SIG-M5 treated with dmso at 0.1 percent for 504 hours (cell line): ENCODE measurements at regions not wholly inside any gene's neighbourhood (a gene's known extent, or its start where the extent isn't known, plus 50 kb on each side); places are given as distances from the start of the nearest gene placed in this dataset.

Experiments used
- DNase-seq: peaks from one replicate; lab custom pipeline; 2025; ENCODE audit not compliant: unreplicated experiment; lab: John Stamatoyannopoulos, UW

DNA sequence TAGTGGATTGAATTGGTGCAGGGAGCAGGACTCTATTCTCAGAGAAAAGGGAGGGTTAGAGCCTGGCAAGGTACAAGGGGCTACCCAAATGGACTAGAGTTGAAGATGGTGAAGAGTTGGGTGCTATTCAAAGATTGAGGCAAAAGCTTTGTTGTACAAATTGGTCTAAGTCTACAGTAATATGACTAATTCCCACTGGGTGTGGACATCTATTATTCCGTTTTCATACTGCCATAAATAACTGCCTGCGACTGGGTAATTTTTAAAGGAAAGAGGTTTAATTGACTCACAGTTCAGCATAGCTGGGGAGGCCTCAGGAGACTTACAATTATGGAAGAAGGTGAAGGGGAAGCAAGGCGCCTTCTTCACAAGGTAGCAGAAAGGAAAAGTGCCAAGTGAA, 266.3 kb downstream of the TPBG start:
- no peak for DNase-seq

GRCh38 chr6:82641677-82642076, 278.1 kb downstream of the TPBG start:
- no peak for DNase-seq

- no peak for DNase-seq
Observed at GRCh38 chr6:82645536-82646230, 282.1 kb downstream of the TPBG start.

DNA sequence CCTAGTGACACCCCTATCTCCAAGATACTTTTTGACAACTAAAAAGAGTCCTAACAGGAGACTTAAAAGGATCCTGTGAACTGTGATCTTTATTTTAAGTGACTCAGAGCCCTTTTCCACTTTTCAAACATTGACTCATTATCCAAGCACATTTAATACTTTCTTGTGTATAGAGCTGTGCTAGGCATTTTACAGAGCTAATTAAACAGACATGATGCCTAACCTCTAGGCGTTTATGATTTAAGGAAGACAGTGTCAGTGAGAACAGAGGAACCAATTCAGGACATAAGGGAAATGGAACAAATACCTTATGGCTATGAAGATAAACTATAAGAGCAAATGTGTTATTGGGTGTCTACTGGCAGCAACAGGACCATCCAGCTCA, 282.6 kb downstream of the TPBG start:
- DNase-seq, result no peak

- no peak for DNase-seq
Observed at GRCh38 chr6:82651845-82652335, 288.3 kb downstream of the TPBG start.

DNA sequence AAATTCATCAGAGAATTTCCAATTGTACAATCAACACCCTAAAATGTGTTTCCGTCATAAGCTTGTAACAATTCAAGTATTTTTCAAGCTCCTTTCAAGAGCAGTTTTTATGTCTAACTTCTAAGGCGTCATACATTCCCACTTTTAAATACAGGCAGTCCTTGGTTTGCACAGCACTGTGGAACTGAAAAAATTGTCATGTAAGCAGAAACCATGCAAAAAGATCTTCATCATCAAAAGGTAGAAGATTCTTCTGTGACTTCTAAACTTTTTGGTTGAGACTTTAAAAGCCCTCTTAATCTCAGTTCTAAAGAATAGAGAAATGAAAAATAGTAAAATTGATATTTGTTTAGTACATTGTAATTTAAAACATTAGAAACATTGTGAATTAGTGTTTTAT, 315.6 kb downstream of the TPBG start:
- no peak for DNase-seq

GRCh38 chr6:82680192-82680591, 316.6 kb downstream of the TPBG start:
- DNase-seq, result no peak

DNA sequence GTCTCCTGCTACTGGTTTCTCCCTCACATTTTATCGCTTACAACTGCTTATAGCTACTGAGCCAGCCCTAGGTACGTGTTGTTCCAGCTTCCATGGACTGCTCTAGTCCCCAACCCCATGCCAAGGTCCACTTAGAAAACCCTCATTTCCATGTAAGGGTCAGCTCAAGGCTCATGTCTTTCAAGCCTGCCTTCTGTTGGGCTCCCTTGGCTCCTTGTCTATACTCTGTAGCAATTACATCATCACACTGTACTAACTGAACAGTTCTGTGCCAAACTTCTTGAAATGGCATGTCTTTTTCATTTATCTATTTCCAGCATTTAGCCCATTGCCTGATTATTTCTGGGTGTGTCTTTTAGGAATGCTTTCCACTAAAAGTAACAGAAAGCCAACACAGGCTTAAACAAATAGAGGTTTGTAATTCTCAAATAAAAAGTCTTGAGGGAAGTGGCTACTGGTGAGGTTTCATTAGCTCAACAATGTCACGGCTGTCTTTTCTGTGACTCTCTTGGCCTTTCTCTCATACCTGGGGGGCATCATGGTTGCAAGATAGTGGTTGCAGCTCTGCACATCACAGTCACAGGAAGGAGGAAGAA, 317.6 kb downstream of the TPBG start:
- no peak for DNase-seq

DNA sequence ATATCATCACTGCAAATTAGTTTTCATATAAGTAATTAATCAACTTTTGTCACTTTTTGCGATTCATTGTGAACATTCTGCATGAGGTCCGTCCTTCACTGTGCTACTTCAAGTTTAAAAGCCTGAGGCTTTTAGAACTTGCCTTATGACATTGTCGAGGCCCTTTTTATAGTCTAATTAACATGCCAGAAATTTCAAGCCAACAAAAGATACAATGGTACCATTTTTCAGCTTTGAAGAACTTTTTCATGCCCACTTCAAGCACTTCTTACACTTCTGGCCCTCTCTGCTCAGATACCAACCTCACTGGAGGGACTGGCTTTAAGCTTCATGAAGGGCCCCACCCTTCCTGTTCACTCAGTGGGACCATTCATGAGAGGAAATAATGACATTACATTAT, 323.1 kb downstream of the TPBG start:
- no peak for DNase-seq

GRCh38 chr6:82687855-82688254, 324.2 kb downstream of the TPBG start:
- no peak for DNase-seq

GRCh38 chr6:82690283-82690682, 326.7 kb downstream of the TPBG start:
- no peak for DNase-seq

DNA sequence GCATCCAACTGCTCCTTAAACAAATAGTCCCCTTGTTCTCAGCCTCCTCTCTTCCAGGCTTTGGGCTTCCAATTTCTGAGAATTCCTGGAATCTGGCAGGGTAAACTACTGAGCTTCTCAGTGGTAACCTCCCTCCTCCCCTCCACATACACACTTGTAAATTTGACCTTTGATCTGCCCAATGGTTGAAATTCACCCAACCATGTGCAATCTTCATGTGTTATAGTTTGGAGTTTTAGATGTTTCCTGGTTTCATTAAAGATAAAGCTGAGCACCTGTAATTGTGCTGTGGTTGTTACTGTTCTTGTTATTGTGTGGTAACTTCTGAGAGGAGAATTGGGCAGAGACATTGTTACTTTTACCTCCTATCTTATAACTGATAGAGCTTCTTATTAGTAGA, 328.4 kb downstream of the TPBG start:
- no peak for DNase-seq

- no peak for DNase-seq
Observed at GRCh38 chr6:82693094-82693493, 329.5 kb downstream of the TPBG start.

DNA sequence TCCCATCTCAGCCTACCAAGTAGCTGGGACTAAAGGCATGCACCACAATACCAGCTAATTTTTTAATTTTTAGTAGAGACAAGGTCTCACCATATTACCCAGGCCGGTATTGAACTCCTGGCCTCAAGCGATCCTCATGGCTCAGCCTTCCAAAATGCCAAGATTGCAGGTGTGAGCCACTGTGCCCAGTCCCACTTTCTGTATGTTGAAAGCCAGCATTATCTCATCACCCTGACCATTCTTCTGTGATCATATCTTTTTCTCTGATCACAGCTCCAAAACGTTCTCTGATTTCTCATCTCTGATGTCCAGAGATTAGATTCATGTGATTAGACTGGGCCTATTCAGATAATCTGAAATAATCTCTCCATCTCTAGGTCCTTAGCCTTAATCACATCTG, 337.7 kb downstream of the TPBG start:
- no peak for DNase-seq

GRCh38 chr6:82702574-82702973, 339.0 kb downstream of the TPBG start:
- DNase-seq, result no peak

DNA sequence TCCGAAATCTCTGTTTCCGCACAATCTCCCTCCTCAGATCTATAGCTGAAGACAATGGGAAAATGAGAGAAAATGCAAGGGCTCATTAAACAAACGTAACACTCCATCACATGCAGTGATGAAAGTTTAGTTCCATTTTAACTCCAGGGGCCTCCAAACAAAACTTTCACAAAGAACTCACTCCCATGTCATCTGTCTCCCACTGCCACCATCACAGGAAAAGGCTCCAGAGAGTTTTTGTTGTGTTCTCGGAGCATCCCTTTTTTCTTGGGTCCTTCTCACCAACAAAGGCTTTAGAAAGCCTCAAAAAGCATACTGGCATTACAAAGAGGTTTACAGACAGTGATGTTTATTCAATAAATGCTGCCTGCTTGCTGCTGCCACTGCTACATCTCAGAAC, 339.6 kb downstream of the TPBG start:
- no peak for DNase-seq

- DNase-seq, result no peak
Observed at GRCh38 chr6:82704045-82704444, 340.4 kb downstream of the TPBG start.

DNA sequence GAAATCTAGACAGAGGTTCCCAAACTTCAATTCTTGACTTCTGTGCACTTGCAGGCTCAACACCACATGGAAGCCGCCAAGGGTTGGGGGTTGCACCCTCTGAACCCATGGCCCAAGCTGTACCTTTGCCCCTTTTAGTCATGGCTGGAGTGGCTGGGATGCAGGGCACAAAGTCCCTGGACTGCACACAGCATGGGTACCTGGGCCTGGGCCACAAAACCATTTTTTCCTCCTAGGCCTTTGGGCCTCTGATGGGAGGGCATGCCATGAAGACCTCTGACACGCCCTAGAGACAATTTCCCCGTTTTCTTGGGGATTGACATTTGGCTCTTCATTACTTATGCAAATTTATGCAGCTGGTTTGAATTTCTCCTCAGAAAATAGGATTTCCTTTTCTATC, 342.0 kb downstream of the TPBG start:
- no peak for DNase-seq

GRCh38 chr6:82711105-82711827, 347.6 kb downstream of the TPBG start:
- no peak for DNase-seq

- no peak for DNase-seq
Observed at GRCh38 chr6:82711971-82712370, 348.4 kb downstream of the TPBG start.

DNA sequence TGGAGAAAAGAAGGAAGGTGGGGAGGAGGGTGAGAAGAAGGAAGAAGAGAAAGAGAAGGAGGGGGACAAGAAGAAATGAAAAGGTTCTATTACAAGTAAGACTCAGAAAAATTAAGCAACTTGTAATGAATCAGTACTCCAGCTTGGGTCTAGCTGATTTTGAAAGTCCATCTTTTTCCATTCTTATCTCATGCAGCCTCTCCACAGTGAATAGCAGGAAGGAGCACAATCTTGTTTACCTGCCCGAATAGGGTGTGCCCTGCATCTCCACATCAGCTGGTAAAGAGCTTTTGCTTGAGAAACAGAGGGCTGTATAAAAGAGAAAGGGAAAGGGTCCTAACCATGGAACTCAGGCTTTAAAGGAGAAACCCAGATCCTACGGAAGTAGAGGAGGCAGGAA, 348.8 kb downstream of the TPBG start:
- DNase-seq, result no peak

- DNase-seq, result peak; percentile 8
Observed at GRCh38 chr6:82712826-82713225, 349.2 kb downstream of the TPBG start.
